ENCODE measurements at regions not wholly inside any gene's neighbourhood (a gene's known extent, or its start where the extent isn't known, plus 50 kb on each side); places are given as distances from the start of the nearest gene placed in this dataset.

DNA sequence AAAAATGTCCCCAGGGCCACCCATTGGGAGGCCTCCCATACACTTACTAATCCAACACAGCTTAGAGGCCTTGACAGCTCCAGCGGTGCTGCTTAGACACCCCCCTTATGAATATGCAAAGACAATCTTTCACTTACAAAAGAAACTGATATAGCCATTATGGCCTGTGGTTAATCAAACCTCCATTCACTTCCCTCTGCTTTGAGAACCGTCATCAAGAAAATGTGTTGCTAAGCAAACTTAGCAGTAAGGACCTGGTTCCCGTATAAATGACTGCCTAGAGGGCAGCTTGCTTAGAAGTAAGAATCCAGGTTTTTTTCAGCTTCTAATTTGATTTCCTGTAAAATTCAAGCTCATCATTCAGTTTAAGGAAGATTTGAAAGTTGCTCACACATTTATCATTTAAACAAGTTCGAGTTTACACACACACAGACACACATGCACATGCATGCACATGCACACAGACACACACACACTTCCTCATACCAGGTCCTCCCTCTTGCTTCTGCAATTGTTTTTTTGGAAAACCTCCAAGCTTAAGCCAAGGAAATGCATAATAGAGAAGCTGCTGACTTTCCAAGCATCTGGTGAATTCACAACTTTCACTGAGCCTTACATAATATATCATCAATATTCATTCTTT, 137.7 kb upstream of the BLID start:
- TF ChIP-seq POLR2A (IDR thresholded peaks at IDR 0.05) = no peak
- TF ChIP-seq, protein P1, sequence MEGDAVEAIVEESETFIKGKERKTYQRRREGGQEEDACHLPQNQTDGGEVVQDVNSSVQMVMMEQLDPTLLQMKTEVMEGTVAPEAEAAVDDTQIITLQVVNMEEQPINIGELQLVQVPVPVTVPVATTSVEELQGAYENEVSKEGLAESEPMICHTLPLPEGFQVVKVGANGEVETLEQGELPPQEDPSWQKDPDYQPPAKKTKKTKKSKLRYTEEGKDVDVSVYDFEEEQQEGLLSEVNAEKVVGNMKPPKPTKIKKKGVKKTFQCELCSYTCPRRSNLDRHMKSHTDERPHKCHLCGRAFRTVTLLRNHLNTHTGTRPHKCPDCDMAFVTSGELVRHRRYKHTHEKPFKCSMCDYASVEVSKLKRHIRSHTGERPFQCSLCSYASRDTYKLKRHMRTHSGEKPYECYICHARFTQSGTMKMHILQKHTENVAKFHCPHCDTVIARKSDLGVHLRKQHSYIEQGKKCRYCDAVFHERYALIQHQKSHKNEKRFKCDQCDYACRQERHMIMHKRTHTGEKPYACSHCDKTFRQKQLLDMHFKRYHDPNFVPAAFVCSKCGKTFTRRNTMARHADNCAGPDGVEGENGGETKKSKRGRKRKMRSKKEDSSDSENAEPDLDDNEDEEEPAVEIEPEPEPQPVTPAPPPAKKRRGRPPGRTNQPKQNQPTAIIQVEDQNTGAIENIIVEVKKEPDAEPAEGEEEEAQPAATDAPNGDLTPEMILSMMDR (IDR thresholded peaks at IDR 0.05) = no peak
